Glomerular visceral epithelial cell (primary cell): ENCODE measurements at regions not wholly inside any gene's neighbourhood (a gene's known extent, or its start where the extent isn't known, plus 50 kb on each side); places are given as distances from the start of the nearest gene placed in this dataset.
"Not testable (repeated sequence)": the region's sequence is repeated elsewhere in the genome, so short reads cannot be mapped to it uniquely, and the experiment has no call there.

Source experiments
- DNase-seq: peaks from one replicate; pipeline ENCODE4 v3.0.0-alpha.2; 2016; ENCODE audit errors: extremely low spot score

GRCh38 chr5:36739751-36740221, 133.4 kb downstream of the SLC1A3 start:
- DNase-seq, result peak; percentile 67

GRCh38 chr5:36740259-36740898, 134.0 kb downstream of the SLC1A3 start:
- DNase-seq, result no peak

GRCh38 chr5:36741128-36741527, 134.7 kb downstream of the SLC1A3 start:
- no peak for DNase-seq

GRCh38 chr5:36743891-36744772, 132.4 kb upstream of the NIPBL start:
- DNase-seq, result peak; percentile 89

- no peak for DNase-seq
These were observed 131.6 kb upstream of the NIPBL start for GRCh38 chr5:36744773-36745589.

- not testable (repeated sequence) for DNase-seq
These were observed 128.8 kb upstream of the NIPBL start for GRCh38 chr5:36747794-36748193.

- DNase-seq, result no peak
These were observed 124.7 kb upstream of the NIPBL start for GRCh38 chr5:36751886-36752285.

GRCh38 chr5:36755342-36755741, 121.2 kb upstream of the NIPBL start:
- DNase-seq, result no peak

- no peak for DNase-seq
These were observed 120.6 kb upstream of the NIPBL start for GRCh38 chr5:36755920-36756488.

GRCh38 chr5:36756848-36757247, 119.7 kb upstream of the NIPBL start:
- DNase-seq, result no peak

GRCh38 chr5:36759117-36759516, 117.5 kb upstream of the NIPBL start:
- no peak for DNase-seq

- DNase-seq, result no peak
These were observed 113.1 kb upstream of the NIPBL start for GRCh38 chr5:36763454-36763853.

GRCh38 chr5:36765876-36766275, 110.7 kb upstream of the NIPBL start:
- DNase-seq, result no peak

GRCh38 chr5:36766981-36767380, 109.6 kb upstream of the NIPBL start:
- DNase-seq, result no peak

GRCh38 chr5:36768450-36768849, 108.1 kb upstream of the NIPBL start:
- DNase-seq, result no peak

GRCh38 chr5:36769129-36769770, 107.3 kb upstream of the NIPBL start:
- no peak for DNase-seq

- DNase-seq, result no peak
These were observed 106.4 kb upstream of the NIPBL start for GRCh38 chr5:36770125-36770524.

GRCh38 chr5:36772276-36773140, 104.1 kb upstream of the NIPBL start:
- DNase-seq, result no peak

GRCh38 chr5:36777105-36777757, 99.3 kb upstream of the NIPBL start:
- DNase-seq, result peak; percentile 34

- no peak for DNase-seq
These were observed 98.2 kb upstream of the NIPBL start for GRCh38 chr5:36778336-36778735.
